ENCODE measurements at regions not wholly inside any gene's neighbourhood (a gene's known extent, or its start where the extent isn't known, plus 50 kb on each side); places are given as distances from the start of the nearest gene placed in this dataset.
"Not testable (repeated sequence)": the region's sequence is repeated elsewhere in the genome, so short reads cannot be mapped to it uniquely, and the experiment has no call there.

DNA sequence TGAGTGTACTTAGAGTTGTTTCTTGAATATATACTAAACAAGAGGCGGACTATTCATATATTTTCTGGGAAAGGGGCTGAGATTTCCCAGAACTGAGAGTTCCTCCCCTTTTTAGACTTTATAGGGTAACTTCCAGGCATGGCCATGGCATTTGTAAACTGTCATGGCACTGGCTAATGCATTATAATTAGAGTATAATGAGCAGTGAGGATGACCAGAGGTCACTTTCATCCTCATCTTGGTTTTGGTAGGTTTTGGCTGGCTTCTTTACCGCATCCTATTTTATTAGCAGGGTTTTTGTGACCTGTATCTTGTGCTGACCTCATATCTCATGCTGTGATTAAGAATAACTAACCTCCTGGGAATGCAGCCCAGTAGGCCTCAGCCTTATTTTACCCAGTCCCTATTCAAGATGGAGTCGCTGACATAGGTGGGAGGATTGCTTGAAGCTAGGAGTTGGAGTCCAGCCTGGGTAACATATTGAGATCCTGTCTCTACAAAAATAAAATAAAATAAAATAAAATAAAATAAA, 91.4 kb downstream of the MOBP start:
- no peak for DNase-seq

DNA sequence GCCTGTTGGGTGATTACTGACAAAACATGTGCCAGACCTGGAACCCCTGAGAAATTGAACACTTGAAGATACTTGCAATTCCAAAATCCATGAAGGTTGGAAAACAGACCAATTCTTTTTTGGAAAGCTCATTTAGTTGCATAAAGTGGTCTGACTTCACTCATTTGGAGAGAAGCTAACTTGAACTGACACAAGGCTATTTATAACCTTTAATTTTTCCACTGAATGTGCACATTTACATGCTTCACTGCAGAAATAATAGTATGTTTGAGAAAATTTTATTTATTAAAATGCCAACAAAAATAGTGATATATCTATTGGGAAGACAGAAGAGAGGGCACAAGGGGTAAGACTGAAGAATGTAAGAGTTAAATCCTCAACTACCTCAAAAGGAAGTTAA, 92.1 kb downstream of the MOBP start:
- no peak for DNase-seq

GRCh38 chr3:39568508-39568907, 101.0 kb downstream of the MOBP start:
- no peak for DNase-seq

DNA sequence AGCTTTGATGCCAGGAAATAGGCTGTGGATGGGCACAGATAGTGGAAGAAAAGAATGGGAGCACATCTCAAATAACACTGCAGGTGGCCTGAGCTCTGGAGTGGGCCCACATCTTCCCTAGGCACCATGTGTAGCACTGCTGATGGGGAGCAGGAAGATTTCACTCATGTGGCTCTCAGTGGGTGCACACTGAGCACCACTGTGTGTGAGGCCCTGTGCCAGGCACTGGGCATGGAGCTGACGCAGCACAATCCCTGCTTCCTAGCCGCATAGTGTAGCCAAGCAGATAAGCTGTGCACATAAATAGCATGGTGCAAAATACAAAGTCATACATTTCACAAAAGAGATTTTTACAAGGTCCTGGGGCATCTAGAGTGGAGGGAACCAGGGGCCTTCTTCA, 101.6 kb downstream of the MOBP start:
- DNase-seq: no peak

- no peak for DNase-seq
These were observed 105.9 kb downstream of the MOBP start for GRCh38 chr3:39573392-39573791.

DNA sequence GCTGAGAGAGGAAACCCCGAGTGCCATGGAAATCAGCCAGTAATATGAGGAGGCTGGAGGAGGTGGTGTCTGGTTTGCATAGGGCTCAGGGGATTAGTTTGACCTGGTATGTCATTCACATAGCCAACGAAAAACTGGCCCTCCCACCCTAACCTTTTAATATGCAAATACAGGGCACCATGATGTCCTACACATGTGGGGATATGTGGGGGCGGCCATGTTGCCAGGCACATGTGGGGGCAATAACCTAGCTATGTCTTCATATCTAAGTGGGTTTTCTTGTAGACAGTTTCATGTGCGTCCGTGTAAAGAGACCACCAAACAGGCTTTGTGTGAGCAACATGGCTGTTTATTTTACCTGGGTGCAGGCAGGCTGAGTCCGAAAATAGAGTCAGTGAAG, 110.1 kb downstream of the MOBP start:
- no peak for DNase-seq

GRCh38 chr3:39586215-39586614, 118.7 kb downstream of the MOBP start:
- DNase-seq: not testable (repeated sequence)

DNA sequence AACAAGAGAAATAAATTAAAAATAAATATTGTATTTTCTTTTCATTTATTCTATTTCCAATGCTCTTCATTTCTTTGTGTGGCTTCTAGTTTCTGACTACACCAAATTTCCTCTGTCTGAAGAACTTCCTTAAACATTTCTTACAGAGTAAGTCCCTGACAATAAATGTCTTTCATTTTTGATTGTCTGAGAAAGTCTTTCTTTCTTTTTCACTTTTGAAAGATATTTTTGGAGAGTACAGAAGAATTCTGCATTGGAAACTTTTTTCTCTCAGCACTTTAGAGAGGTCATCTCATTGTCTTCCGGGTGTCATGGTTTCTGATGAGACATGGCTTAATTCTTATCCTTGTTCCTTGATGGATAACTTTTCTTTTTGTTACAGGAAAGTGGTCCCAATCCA, 119.6 kb downstream of the MOBP start:
- DNase-seq: no peak

- DNase-seq: no peak
These were observed 123.3 kb downstream of the MOBP start for GRCh38 chr3:39590806-39591205.

- DNase-seq: no peak
These were observed 125.0 kb downstream of the MOBP start for GRCh38 chr3:39592311-39593050.

GRCh38 chr3:39593341-39593740, 125.9 kb downstream of the MOBP start:
- no peak for DNase-seq

DNA sequence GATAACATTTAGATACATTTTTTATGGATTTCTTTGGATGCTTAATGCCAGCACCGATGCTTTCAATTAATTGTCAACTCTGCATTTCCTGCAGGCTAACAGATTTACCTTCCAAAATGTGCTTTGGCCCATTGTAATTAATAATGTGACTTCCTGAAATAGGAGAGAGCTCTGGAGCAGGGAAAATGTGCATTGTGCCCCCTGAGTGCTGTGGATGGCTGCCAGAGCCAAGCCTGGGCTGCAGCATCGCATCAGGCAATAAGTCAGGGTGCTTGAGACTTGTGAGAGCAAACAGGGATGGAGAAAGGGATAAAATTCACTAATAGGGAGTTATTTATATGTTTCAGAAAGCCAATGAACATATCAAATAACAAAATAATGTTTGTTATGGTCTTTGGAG, 133.8 kb downstream of the MOBP start:
- peak; percentile 94 for DNase-seq

GRCh38 chr3:39605837-39606236, 138.4 kb downstream of the MOBP start:
- no peak for DNase-seq

GRCh38 chr3:39626198-39626597, 158.7 kb downstream of the MOBP start:
- no peak for DNase-seq

GRCh38 chr3:39631136-39631535, 163.7 kb downstream of the MOBP start:
- no peak for DNase-seq

DNA sequence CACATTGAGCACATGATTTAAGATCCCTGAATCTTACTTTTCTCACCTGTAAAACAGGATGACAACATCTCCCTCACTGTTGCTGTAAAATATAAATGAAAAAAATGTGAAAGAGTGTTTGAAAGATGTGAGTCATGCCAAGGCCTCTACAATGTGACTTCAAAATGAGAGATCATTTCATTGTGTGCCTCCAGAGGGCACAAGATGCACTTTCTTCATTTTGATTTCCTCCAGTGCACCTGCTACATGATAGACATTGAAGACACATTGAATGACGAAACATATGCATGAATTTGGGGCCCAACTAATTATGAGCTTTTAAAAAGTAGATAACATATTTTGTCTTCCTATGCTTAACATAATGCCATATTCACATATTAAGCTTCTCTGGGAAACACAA, 170.3 kb downstream of the MOBP start:
- DNase-seq: peak; percentile 6

- no peak for DNase-seq
These were observed 170.8 kb downstream of the MOBP start for GRCh38 chr3:39638301-39638700.

- no peak for DNase-seq
These were observed 169.8 kb upstream of the MYRIP start for GRCh38 chr3:39639344-39640236.

- no peak for DNase-seq
These were observed 168.1 kb upstream of the MYRIP start for GRCh38 chr3:39641274-39641673.

DNA sequence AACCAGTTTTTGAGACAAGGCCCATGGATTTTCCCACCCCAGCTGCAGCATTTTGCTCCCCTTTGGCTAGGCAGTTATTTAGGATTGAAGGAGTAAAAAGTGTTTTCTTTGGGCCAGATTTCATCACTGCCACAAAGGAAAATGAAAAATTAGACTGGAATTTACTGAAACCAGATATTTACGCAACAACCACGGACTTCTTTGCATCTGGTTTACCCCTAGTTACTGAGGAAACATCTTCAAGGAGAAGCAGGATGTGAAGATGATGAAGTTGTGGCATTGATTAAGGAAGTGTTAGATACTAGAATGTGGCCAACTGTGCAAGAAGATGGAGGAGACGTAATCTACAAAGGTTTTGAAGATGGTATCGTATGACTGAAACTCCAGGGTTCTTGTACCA, 165.2 kb upstream of the MYRIP start:
- DNase-seq: no peak

DNA sequence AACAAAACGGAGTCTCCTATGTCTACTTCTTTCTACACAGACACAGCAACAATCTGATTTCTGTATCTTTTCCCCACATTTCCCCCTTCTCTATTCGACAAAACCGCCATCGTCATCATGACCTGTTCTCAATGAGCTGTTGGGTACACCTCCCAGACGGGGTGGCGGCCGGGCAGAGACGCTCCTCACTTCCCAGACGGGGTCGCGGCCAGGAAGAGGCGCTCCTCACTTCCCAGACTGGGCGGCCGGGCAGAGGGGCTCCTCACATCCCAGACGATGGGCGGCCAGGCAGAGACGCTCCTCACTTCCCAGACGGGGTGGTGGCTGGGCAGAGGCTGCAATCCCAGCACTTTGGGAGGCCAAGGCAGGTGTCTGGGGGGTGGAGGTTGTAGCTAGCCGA, 158.2 kb upstream of the MYRIP start:
- not testable (repeated sequence) for DNase-seq

DNA sequence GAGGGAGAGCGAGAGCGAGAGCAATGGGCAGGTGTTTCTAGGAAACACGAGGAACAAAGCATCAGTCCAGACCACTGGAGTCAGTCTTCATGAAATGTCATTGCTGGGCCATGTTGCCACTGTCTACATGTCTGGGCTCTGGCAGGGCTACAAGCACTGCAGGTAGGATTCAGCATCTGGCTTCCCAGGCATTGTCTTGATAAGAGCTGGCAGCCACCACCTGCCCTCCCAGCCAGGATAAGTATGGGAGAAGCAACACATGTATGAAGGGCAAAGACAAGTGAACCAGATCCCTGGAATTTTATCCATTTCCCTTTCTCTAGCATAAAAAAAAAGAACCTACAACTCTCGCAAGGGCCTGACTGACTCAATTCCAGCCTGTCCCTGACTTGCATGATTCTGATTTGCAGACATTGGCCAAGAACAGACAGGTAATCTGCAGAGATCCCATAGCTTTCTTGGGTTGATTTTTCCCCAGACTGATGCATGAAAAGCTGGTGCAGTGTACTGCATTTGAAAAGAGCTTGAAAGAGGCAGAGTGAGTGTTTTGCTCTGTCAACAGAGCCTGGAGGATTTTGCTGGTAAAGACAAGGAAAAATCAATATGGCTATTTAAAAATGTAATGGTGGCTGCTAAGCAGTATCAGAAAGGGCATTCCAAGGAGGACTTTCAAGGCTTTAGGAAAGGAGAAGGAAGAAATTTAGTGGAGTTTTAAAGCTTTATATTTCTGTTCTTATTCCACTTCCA, 157.2 kb upstream of the MYRIP start:
- no peak for DNase-seq

GRCh38 chr3:39655718-39656117, 153.7 kb upstream of the MYRIP start:
- not testable (repeated sequence) for DNase-seq

Measured in NCI-H2029 (cell line).